MM.1S (cell line): ENCODE measurements at regions not wholly inside any gene's neighbourhood (a gene's known extent, or its start where the extent isn't known, plus 50 kb on each side); places are given as distances from the start of the nearest gene placed in this dataset.

Experiments used
- DNase-seq: peaks from one replicate; pipeline ENCODE4 v3.0.0-alpha.2; 2015
- H2AFZ ChIP-seq: fragments of 300-600 bp; sonication (generic); 2 replicates; pipeline ENCODE4 v1.6.0; 2016; ENCODE audit warnings: antibody characterized with exemption, low read length
- H3F3A ChIP-seq: fragments of 300-600 bp; sonication (generic); 2 replicates; pipeline ENCODE4 v1.6.1; 2016; ENCODE audit warnings: mild to moderate bottlenecking, antibody characterized with exemption, low read length, moderate library complexity, mixed read lengths; ENCODE audit not compliant: insufficient read depth
- H3K27ac ChIP-seq: fragments of 300-600 bp; sonication (generic); 2 replicates; pipeline ENCODE4 v1.5.1; 2016; ENCODE audit warnings: mild to moderate bottlenecking, low read length
- H3K27me3 ChIP-seq: fragments of 300-600 bp; sonication (generic); replicated peaks from 2 replicates; pipeline ENCODE4 v1.6.0; 2016; ENCODE audit warnings: low read length; ENCODE audit not compliant: insufficient read depth
- H3K36me3 ChIP-seq: fragments of 300-600 bp; sonication (generic); replicated peaks from 2 replicates; pipeline ENCODE4 v1.6.1; 2016; ENCODE audit warnings: mild to moderate bottlenecking, low read length, mixed read lengths; ENCODE audit not compliant: insufficient read depth
- H3K4me1 ChIP-seq: fragments of 300-600 bp; sonication (generic); 2 replicates; pipeline ENCODE4 v1.6.1; 2016; ENCODE audit warnings: low read length, mixed read lengths
- H3K4me2 ChIP-seq: fragments of 300-600 bp; sonication (generic); 2 replicates; pipeline ENCODE4 v1.6.0; 2016; ENCODE audit warnings: low read depth, low read length
- H3K4me3 ChIP-seq: fragments of 300-600 bp; sonication (generic); 2 replicates; pipeline ENCODE4 v1.5.1; 2016; ENCODE audit warnings: low read length, mixed read lengths
- H3K79me2 ChIP-seq: fragments of 300-600 bp; sonication (generic); 2 replicates; pipeline ENCODE4 v1.6.1; 2016; ENCODE audit warnings: mixed run types, low read length, mixed read lengths
- H3K9ac ChIP-seq: fragments of 300-600 bp; sonication (generic); 2 replicates; pipeline ENCODE4 v1.6.1; 2016; ENCODE audit warnings: low read length, mixed read lengths
- H3K9me2 ChIP-seq: fragments of 300-600 bp; sonication (generic); replicated peaks from 2 replicates; pipeline ENCODE4 v1.6.1; 2016; ENCODE audit warnings: mild to moderate bottlenecking, low read length, mixed read lengths; ENCODE audit not compliant: insufficient read depth
- H3K9me3 ChIP-seq: fragments of 300-600 bp; sonication (generic); replicated peaks from 2 replicates; pipeline ENCODE4 v1.6.1; 2016; ENCODE audit warnings: mild to moderate bottlenecking, low read length, mixed read lengths; ENCODE audit not compliant: insufficient read depth
- H4K20me1 ChIP-seq: fragments of 300-600 bp; sonication (generic); 2 replicates; pipeline ENCODE4 v1.6.1; 2016; ENCODE audit warnings: mild to moderate bottlenecking, low read length, moderate library complexity, mixed read lengths; ENCODE audit not compliant: insufficient read depth
- EZH2 ChIP-seq: fragments of 300-600 bp; sonication (generic); optimal IDR thresholded peaks from 2 replicates; pipeline ENCODE3; 2017; ENCODE audit warnings: low read depth, mild to moderate bottlenecking, antibody characterized with exemption, low read length, mixed read lengths
- EZH2phosphoT487 ChIP-seq: fragments of 300-600 bp; sonication (generic); IDR thresholded peaks from 2 replicates; pipeline ENCODE4 v1.6.1; 2018; ENCODE audit warnings: antibody characterized with exemption, low read length
- TF ChIP-seq, protein P1 (sequence below): fragments of 300-600 bp; sonication (generic); IDR thresholded peaks from 2 replicates; pipeline ENCODE4 v1.5.1; 2016; ENCODE audit warnings: antibody characterized with exemption, low read length, mixed read lengths

DNA sequence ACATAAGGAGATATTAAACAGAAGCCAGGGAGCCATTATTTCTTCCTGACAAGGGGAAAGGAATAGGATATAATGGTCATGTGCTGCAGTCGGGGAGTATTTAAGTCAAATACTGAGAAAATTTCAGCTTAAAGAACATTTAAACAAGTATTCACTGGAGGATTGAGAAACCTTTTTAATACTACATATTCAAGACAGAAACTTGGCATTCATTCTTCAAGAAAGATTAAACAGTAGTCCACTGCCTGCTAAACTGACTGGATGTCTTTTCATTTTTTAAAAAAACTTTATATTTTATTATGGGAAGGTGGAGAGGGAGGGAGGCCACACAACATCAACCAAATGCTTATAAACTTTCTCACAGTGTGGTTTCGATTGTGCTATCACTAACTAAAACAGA is 107.4 kb upstream of the CBLB start:
- no peak for DNase-seq

DNA sequence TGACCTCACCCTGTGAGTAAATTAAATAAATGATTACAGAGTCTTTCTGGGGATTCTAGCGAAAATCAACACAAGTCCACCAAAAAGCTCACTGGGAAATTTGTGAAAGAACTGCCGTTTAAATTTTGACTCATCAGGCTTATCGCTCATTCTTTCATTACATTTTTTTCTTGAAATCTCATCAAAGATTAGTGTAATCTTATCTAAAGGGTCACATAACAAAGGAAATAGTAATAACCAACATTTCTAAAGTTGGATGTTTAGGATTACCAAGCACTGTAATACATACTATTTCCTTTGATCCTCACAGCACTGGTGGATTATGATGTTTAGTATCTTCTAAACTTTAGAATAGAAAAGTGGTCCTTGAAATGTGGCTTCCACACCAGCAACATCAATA is 111.1 kb upstream of the CBLB start:
- no peaks in the 10 kb centered on the region for H3F3A ChIP-seq
- TF ChIP-seq, protein P1, sequence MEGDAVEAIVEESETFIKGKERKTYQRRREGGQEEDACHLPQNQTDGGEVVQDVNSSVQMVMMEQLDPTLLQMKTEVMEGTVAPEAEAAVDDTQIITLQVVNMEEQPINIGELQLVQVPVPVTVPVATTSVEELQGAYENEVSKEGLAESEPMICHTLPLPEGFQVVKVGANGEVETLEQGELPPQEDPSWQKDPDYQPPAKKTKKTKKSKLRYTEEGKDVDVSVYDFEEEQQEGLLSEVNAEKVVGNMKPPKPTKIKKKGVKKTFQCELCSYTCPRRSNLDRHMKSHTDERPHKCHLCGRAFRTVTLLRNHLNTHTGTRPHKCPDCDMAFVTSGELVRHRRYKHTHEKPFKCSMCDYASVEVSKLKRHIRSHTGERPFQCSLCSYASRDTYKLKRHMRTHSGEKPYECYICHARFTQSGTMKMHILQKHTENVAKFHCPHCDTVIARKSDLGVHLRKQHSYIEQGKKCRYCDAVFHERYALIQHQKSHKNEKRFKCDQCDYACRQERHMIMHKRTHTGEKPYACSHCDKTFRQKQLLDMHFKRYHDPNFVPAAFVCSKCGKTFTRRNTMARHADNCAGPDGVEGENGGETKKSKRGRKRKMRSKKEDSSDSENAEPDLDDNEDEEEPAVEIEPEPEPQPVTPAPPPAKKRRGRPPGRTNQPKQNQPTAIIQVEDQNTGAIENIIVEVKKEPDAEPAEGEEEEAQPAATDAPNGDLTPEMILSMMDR: no peak
- TF ChIP-seq EZH2 (no peak), EZH2phosphoT487 (no peak)
- H3K9ac ChIP-seq: no peak overlapping the region
- H4K20me1 ChIP-seq: no peaks in the 10 kb centered on the region
- H3K27ac ChIP-seq: no peak overlapping the region
- H3K79me2 ChIP-seq: no peaks in the 10 kb centered on the region
- no peak overlapping the region for H3K4me3 ChIP-seq
- H3K4me2 ChIP-seq: no peak overlapping the region
- no peaks in the 10 kb centered on the region for H3K27me3 ChIP-seq
- no peak for DNase-seq
- no peak overlapping the region for H2AFZ ChIP-seq
- no peaks in the 10 kb centered on the region for H3K9me2 ChIP-seq
- H3K9me3 ChIP-seq: no peaks in the 10 kb centered on the region
- H3K4me1 ChIP-seq: no peaks in the 10 kb centered on the region
- H3K36me3 ChIP-seq: no peaks in the 10 kb centered on the region

More for the DNA sequence above, 107.4 kb upstream of the CBLB start:
- H3K79me2 ChIP-seq: no peaks in the 10 kb centered on the region
- no peaks in the 10 kb centered on the region for H3K27me3 ChIP-seq
- H3F3A ChIP-seq: no peaks in the 10 kb centered on the region
- H2AFZ ChIP-seq: no peak overlapping the region
- no peak overlapping the region for H3K4me3 ChIP-seq
- no peak overlapping the region for H3K9ac ChIP-seq
- H3K9me2 ChIP-seq: no peaks in the 10 kb centered on the region
- no peaks in the 10 kb centered on the region for H3K9me3 ChIP-seq
- TF ChIP-seq EZH2phosphoT487 (no peak), EZH2 (no peak)
- TF ChIP-seq, protein P1: no peak
- H3K4me2 ChIP-seq: no peak overlapping the region
- H4K20me1 ChIP-seq: no peaks in the 10 kb centered on the region
- no peaks in the 10 kb centered on the region for H3K4me1 ChIP-seq
- no peaks in the 10 kb centered on the region for H3K36me3 ChIP-seq
- no peak overlapping the region for H3K27ac ChIP-seq

DNA sequence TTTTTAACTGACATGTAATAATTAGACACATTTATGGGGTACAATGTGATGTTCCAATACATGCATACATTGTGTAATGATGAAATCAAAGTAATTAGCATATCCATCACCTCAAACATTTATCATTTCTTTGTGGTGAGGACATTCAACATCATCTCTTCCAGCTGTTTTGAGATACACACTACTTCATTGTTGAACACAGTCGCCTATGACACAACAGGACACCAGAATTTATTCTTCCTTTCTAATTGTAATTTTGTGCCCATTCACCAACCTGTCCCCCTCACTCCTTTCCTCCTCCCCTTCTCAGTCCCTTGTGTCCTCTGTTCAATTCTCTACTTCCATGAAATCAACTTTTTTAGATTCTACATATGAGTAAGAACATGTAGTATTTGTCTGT is 113.4 kb upstream of the CBLB start:
- Histone ChIP-seq H3K27ac (no peak overlapping the region), H2AFZ (no peak overlapping the region), H3K4me3 (no peak overlapping the region), H3K27me3 (no peaks in the 10 kb centered on the region), H4K20me1 (no peaks in the 10 kb centered on the region), H3K79me2 (no peaks in the 10 kb centered on the region), H3K4me1 (no peaks in the 10 kb centered on the region), H3F3A (no peaks in the 10 kb centered on the region), H3K9me2 (no peaks in the 10 kb centered on the region), H3K4me2 (no peak overlapping the region), H3K9ac (no peak overlapping the region), H3K9me3 (no peaks in the 10 kb centered on the region), H3K36me3 (no peaks in the 10 kb centered on the region)
- TF ChIP-seq, protein P1: no peak
- TF ChIP-seq EZH2phosphoT487: no peak
- no peak for TF ChIP-seq EZH2
- no peak for DNase-seq
